GM04504 (cell line): ENCODE measurements at regions not wholly inside any gene's neighbourhood (a gene's known extent, or its start where the extent isn't known, plus 50 kb on each side); places are given as distances from the start of the nearest gene placed in this dataset.

Source experiments
- DNase-seq: peaks from one replicate; pipeline ENCODE4 v3.0.0-alpha.2; 2012; ENCODE audit warnings: low read depth

- no peak for DNase-seq
Measured at GRCh38 chr17:83178533-83179304, 99.3 kb downstream of the METRNL start.

DNA sequence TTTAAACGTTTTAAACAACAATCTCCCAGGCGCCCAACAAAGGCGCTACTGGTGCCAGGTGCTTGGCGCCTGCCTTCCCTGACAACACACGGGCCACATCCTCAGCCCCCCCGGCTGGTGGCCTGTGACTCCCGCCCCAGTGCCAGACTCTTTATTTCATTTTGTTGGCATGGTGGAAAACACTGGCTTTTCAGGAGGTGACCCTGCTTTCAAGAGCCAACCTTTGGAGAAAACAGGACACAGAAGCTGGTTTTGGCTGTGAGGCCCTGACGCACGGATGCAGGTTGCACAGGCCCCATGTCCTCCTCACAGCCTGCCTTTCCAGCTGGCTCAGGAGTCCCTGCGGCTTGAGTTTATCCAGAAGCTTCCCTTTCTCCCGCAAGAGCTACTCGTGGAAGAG is 100.0 kb downstream of the METRNL start:
- DNase-seq = no peak

DNA sequence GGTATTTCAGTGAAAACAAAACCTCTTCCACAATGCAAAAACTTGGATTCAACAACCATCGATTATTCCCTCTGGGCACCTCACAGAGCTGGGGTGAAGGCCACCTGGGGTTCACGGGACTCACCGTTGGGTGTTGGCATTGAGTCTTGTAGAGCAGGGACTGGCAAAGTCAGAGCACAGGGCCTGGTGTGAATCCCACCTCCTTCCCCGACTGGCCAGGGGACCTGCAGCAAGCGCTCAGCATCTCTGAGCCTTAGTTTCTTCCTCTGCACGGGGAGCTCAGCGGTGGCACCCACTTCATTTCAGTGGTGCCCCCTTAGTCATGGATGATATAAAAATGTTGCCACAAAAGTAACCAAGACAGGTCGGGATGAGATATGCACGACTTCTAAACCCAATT is 100.4 kb downstream of the METRNL start:
- DNase-seq = no peak

DNA sequence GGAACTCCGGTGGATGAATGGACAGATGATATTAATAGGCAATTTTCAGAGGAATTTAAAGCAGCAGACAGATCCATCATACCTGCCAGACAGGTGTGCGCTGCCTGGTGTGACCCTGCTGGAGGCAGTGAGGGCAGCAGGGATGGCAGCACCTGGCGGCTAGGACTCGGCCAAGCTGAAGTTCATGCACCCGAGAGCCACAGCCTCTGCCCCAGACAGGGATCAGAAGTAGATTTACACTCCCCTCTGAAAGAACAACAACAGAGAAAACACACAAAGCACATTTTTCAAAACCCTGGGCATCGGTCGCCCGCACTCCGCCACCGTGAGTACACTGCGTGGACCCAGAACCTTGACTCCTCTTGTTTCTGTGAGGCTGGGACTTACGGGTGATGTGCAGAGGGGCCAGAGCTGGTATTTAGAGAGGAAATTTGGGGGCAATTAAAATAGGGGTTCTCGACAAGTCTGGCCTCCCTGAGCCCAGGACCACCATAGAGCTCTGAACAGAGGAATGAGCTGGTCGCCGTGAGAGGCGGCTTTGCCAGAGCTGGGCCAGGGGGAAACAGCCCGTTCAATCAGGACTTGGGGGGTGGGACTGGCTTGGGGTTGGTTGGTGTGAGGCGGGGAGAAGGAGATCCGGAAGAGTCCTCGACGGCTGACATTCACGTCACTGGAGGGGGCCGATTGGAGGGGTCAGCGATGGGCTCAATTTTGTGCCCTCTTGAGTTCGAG is 101.0 kb downstream of the METRNL start:
- no peak for DNase-seq

DNA sequence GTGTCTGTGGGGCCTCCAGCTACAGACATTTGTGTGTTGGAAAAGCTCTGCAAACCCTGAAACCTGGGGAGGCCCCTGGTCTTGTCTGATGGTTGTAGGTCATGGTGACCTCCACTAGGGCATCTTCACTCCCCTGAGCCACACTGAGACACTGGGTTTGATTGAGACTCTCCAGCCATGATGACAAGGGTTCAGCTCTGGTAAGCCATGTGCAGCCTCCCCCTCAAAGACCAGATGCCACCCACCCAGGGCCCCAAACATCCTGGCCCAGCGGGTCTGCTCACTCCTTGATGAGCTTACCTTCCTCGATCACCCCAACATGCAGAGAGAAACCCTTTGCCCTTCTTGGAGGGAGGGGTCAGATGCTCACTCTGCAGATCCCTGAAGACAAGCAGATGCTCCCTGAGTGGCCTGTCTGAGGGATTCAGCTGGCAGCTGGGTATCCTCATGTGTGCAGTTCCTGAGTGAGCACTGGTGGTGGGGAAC is 101.6 kb downstream of the METRNL start:
- no peak for DNase-seq

DNA sequence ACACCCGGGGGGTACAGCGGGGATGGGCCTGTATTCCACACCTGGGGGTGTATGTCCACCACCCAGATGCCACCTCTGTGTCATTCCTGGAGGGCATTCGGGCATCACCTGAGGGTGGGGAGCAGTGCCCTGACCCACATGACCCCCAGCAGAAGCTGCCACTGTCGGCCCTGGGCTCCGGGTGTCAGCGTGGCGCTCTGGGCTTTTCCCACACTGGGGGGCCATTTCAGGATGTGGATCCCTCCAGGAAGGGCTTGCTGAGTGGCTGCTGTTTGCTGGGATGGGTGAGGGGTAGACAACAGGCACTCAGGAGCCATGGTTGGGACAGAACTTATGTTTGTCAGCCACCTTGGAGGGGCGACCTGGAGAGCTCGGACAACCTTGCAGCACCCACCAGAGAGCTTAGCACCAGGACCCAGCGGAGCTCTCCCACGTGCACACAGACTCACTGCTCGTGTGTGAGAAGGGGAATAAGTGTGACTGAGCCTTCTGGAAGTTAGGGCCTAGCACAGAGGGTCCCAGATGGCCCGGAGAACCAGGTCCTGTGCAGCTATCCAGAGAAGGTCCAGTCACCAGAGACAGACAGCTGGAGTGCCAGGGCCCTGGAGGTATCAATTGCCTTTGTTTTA is 102.7 kb downstream of the METRNL start:
- DNase-seq = no peak

DNA sequence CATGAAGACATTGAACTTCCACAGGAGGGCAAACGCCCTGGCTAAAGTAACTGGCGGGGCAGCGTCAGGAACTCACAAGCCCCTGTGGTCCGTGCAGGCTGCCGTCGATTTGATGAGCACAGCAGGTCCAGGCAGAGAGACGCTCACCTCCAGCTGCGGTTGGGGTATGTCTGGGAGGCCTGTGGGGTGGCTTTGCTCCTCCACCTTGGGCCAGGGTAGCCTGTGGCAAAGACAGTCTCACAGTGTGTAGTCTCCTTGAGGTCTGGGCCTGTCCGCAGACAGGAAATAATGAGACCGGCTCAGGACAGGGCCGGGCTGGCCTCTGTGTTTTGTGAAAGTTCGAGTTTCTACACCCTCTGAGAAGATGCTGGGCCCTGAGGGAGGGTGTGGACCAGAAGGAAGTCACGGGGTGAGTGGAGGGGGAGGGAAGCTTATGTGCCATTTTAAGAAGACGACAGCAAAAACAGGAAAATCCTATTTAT is 103.3 kb downstream of the METRNL start:
- no peak for DNase-seq

- no peak for DNase-seq
Measured at GRCh38 chr17:83183145-83183948, 103.9 kb downstream of the METRNL start.

- DNase-seq = no peak
Measured at GRCh38 chr17:83183951-83184506, 104.6 kb downstream of the METRNL start.

DNA sequence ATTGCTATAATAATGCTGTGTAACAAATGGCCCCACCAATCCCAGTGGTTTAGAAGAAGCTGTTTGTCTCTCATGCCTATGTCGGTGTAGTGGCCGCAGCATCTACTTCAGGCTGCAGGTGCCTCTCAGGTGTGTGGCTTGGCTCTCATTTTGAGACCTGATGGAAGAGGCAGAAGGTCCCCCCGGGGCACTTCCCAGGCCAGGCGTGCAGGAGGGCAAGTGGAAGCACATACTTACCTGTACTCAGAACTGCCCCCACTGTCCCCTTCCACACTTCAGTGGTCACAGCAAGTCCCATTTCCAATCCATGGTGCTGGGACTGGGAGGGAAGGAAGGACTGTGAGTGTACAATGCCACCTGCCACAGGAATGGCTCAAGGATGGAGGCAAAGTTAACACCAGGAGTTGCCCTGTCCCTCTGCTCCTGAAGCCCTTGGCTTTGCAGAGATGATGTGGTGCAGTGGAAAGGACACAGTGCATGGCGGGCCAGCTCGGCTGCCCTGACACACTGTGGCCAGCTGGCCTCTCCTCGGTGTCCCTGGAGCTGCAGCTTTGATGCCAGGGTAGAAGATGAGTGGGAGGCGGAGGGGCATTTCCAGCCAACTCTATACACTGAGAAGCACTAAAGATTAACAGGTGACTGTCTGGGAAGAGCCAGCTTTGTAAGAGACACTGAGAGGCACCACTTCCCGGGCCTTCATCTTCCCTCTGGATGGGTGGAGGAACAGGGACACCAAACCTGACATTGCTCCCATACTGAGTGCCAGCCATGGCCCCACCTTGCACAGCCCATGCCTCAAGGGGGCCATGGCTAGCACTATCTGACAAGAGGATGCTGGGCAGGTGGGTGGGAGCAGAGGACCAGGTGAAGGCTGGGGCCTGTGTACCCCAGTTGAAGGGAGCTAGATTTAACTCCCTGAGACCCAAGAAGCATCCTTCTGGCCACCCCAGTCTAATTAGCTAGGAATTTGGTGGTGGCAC is 105.9 kb downstream of the METRNL start:
- no peak for DNase-seq

DNA sequence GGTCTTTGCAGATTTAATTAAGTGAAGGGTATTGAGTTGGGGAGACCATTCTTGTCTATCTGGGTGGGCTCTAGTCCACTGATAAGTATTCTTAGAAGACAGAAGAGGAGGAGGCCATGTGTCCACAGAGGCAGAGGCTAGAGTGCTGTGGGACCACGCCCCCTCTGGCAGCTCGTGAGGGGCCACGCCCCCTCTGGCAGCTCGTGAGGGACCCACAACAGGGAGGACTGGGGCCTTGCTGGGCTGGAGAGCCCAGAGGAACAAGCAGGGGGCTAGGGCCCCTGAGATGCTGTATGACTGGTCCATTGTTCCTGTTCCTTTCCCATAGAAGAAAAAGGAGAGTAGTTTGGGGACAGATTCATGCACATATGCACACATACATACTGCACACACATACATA is 106.8 kb downstream of the METRNL start:
- no peak for DNase-seq

DNA sequence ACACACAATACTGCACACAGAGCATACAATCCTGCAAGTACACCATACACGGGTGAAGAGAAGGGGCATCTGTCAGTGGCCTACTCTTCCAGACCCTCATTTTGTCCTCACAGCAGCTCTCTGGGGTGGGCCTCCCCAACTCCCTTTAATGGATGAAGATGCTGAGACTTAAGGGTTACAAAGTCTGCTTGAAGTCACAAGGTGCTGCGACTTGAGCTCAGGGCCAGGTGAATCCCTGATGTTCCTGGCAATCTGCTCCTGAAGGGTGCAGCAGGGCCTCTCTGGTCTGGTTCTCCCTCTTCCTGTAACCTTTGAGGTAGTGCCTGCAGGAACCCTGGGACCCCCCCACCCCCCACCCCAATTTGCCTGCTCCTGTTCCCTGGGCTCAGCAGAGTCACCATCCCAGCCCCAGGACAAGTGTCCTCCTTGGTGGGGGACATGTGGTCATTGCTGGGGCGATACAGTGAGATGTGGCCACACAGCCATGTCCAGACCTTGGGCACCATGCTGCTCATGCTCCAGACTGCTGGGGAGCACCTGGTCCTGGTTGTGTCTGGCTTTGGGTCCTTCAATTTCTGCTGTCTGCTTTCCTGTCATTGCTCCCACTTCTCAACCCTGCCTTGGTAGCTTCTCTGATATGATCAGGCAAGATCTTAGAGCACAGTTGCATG is 107.5 kb downstream of the METRNL start:
- no peak for DNase-seq

DNA sequence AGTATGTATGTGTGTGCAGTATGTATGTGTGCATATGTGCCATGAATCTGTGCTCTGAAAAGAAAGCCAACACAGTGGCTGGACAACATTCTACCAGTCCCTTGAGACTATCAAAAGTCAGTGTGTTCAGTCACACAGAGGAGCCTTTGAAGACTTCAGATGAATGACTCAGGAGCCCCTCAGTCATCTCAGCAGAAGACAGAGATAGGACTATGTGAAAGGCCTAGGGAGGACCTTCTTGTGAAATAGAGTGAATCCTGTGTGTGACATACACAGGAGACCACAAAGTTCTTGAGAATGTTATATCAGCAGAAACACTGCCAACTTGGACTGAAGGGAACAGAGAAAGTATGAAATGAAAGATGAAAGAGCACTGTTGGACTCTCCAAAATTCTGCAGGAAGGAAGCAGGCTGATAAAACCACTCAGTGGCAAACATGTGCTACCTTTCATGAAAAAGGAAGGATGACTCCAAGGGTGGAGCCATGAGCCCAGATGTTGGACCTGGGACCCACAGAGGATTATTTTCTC is 108.4 kb downstream of the METRNL start:
- DNase-seq = no peak

GRCh38 chr17:83189044-83190003 is 109.9 kb downstream of the METRNL start:
- peak; percentile 81 for DNase-seq

- DNase-seq = no peak
Measured at GRCh38 chr17:83190004-83190385, 110.6 kb downstream of the METRNL start.

- DNase-seq = no peak
Measured at GRCh38 chr17:83190601-83191387, 111.4 kb downstream of the METRNL start.

DNA sequence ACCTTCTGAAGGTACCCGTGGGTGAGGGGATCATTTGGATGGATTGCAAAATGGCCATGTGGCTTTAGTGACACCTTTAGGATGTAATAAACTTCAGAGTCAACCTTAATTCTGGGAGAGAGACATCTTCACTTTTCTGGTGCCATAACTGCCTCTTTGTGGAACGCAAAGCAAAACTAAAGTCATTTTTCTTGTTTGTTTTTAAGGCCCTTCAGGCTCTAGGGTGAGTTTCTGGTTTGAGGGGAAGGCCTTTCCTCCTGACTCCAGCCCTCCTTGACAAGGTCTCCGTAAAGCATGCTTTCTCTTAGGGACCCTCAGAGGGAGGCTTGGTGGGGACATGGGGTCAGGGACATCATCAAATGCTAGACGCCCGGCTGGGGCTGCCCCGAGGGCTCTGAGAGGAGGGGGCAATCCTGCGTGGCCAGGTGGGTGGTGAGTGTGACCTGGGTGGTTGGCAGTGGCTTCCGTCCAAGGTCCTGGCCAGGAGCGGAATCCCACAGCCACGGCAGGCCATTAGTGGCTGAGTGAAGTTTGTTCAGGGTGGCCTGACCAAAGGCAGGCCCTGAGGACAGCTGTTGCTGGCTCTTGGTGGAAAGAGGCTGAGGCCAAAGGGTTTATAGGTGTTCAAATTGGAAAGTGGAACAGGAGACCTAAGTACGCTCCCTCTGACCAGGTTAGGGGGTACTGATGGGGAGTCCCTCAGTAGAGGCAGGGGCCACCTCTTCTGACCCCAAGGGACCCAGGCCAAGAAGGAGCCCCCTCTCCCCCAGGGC is 112.2 kb downstream of the METRNL start:
- no peak for DNase-seq
